K562 (cell line): ENCODE measurements at regions not wholly inside any gene's neighbourhood (a gene's known extent, or its start where the extent isn't known, plus 50 kb on each side); places are given as distances from the start of the nearest gene placed in this dataset.

ENCODE experiments used
- ATAC-seq: fragments of 200-7000 bp; cut with Tn5 transposase; 3 replicates; pipeline ENCODE4 v1.9.1; 2020; ENCODE audit warnings: moderate library complexity
- BruUV-seq: library from RNA; stranded (reverse); fragments of 400-500 nt; replicated peaks from 2 replicates; lab custom pipeline; 2021; lab: Mats Ljungman, UMichigan
- CTCF ChIA-PET: fragments of 300-600 bp; formaldehyde crosslinking; extraction: SDS; loops from one replicate; lab custom pipeline; 2021; ENCODE audit warnings: low intra/inter-chr PET ratio; lab: Yijun Ruan, JAX
- POLR2A ChIA-PET: fragments of 300-600, 350-650 bp; sonication (Branson Sonifier 250); formaldehyde crosslinking; extraction: SDS; loops from one replicate; lab custom pipeline; 2021; ENCODE audit warnings: antibody characterized with exemption, inconsistent platforms; lab: Yijun Ruan, JAX
- DNase-seq, 4 experiments: peaks; one replicate each; pipeline versions ENCODE4 v3.0.0 to v3.0.0-alpha.2; 2011 to 2018; ENCODE audit warnings: low spot score in 3 of 4, mixed read lengths in 3 of 4; ENCODE audit errors: extremely low read depth in 1 of 4
- FAIRE-seq: peaks from 2 replicates; lab custom pipeline; 2011; peaks lifted over from hg19 to GRCh38; lab: Jason Lieb, UNC
- H2AFZ ChIP-seq: 2 replicates; pipeline ENCODE4 v1.6.0; 2011; ENCODE audit warnings: low read depth, low read length, control low read depth, inconsistent platforms
- H3K27ac ChIP-seq: fragments of 200-600 bp; 3 replicates; pipeline ENCODE4 v1.8.0; 2011; ENCODE audit warnings: low read depth, mild to moderate bottlenecking, control low read depth, inconsistent platforms, low read length, moderate library complexity, mixed read lengths; ENCODE audit errors: extremely low read depth
- H3K27me3 ChIP-seq, 2 experiments: fragments of 300-600 bp in 1 of 2; 2 replicates in 1 of 2; 3 replicates in 1 of 2; pipeline versions ENCODE4 v1.6.0 to v1.8.0; 2011; ENCODE audit warnings: inconsistent platforms in 2 of 2, low read length in 2 of 2, mild to moderate bottlenecking in 1 of 2, mixed read lengths in 1 of 2, moderate library complexity in 1 of 2; ENCODE audit not compliant: control insufficient read depth in 2 of 2, insufficient read depth in 2 of 2
- H3K36me3 ChIP-seq: fragments of 300-600 bp; 3 replicates; pipeline ENCODE4 v1.8.0; 2011; ENCODE audit warnings: mild to moderate bottlenecking, low read length, inconsistent platforms; ENCODE audit not compliant: control insufficient read depth, insufficient read depth
- H3K4me1 ChIP-seq, 2 experiments: fragments of 200-600 bp in 1 of 2; replicated peaks in 1 of 2; 2 replicates in 1 of 2; 3 replicates in 1 of 2; pipeline versions ENCODE4 v1.5.1 to v1.8.0; 2011; ENCODE audit warnings: inconsistent platforms in 2 of 2, low read length in 2 of 2, mild to moderate bottlenecking in 1 of 2, mixed read lengths in 1 of 2, moderate library complexity in 1 of 2; ENCODE audit not compliant: control insufficient read depth in 2 of 2, insufficient read depth in 2 of 2
- H3K4me2 ChIP-seq: 2 replicates; pipeline ENCODE4 v1.6.1; 2011; ENCODE audit warnings: low read length, control low read depth, inconsistent platforms, mixed read lengths; ENCODE audit not compliant: insufficient read depth
- H3K4me3 ChIP-seq: fragments of 200-600 bp; sonication (generic), shearing (Covaris generic); 2 replicates; pipeline ENCODE4 v1.5.1; 2016; ENCODE audit warnings: control low read depth, inconsistent platforms
- H3K79me2 ChIP-seq: fragments of 200-600 bp; 3 replicates; pipeline ENCODE4 v1.8.0; 2011; ENCODE audit warnings: low read length, inconsistent platforms; ENCODE audit not compliant: control insufficient read depth, insufficient read depth
- H3K9ac ChIP-seq, 2 experiments: 2 replicates each; pipeline versions ENCODE4 v1.6.0 to v1.6.1; 2011; ENCODE audit warnings: low read depth in 2 of 2, low read length in 2 of 2, control low read depth in 1 of 2, inconsistent platforms in 1 of 2, mild to moderate bottlenecking in 1 of 2, mixed read lengths in 1 of 2; ENCODE audit not compliant: insufficient read depth in 1 of 2
- H3K9me1 ChIP-seq: one replicate; pipeline ENCODE4 v1.6.0; 2011; ENCODE audit warnings: inconsistent platforms, mild to moderate bottlenecking, low read length, moderate library complexity; ENCODE audit not compliant: control insufficient read depth, insufficient read depth
- H3K9me3 ChIP-seq: replicated peaks from 2 replicates; pipeline ENCODE4 v1.5.1; 2011; ENCODE audit warnings: low read depth, low read length, inconsistent platforms; ENCODE audit not compliant: control insufficient read depth, insufficient read depth
- H4K20me1 ChIP-seq: replicated peaks from 2 replicates; pipeline ENCODE4 v1.6.1; 2011; ENCODE audit warnings: low read length, inconsistent platforms, mixed read lengths; ENCODE audit not compliant: control insufficient read depth, insufficient read depth
- CLOCK ChIP-seq: fragments of 250-450 bp; sonication (Bioruptor Pico); IDR thresholded peaks from 2 replicates; pipeline ENCODE4 v1.4.0; 2020; ENCODE audit warnings: mild to moderate bottlenecking, moderate library complexity, borderline replicate concordance
- HMG20A ChIP-seq: fragments of 450-650 bp; formaldehyde crosslinking; conservative IDR thresholded peaks from 2 replicates; pipeline ENCODE4 v1.4.0; 2020; ENCODE audit warnings: mild to moderate bottlenecking, mixed read lengths
- JUND ChIP-seq, 2 experiments: IDR thresholded peaks; 2 replicates in 1 of 2; 3 replicates in 1 of 2; pipeline ENCODE4 v1.6.1; 2011; ENCODE audit warnings: borderline replicate concordance in 2 of 2, low read depth in 2 of 2, low read length in 2 of 2, improper control_type of control experiment in 1 of 2, missing biosample characterization in 1 of 2, missing genetic modification characterization in 1 of 2, missing genetic modification reagents in 1 of 2
- OTX1 ChIP-seq: fragments of 450-650 bp; formaldehyde crosslinking; IDR thresholded peaks from 2 replicates; pipeline ENCODE4 v1.4.0; 2022; ENCODE audit warnings: mild to moderate bottlenecking
- PKNOX1 ChIP-seq: fragments of 450-650 bp; IDR thresholded peaks from 2 replicates; pipeline ENCODE4 v1.6.1; 2016
- POLR2B ChIP-seq: fragments of 450-650 bp; IDR thresholded peaks from 2 replicates; pipeline ENCODE4 v1.6.1; 2018; ENCODE audit warnings: low read depth; ENCODE audit not compliant: partially characterized antibody
- SETDB1 ChIP-seq: IDR thresholded peaks from one replicate; pipeline ENCODE4 v1.6.1; 2012; ENCODE audit warnings: low read length, control low read depth, inconsistent platforms
- TFAP4 ChIP-seq: sonication (generic); formaldehyde crosslinking; IDR thresholded peaks from 2 replicates; pipeline ENCODE4 v1.8.0; 2022; ENCODE audit warnings: missing genetic modification reagents, mild to moderate bottlenecking, moderate library complexity, borderline replicate concordance
- WGBS: fragments of 100-300 bp; shearing (Covaris generic); methylation state at CpG from one replicate; pipeline ENCODE4 v1.1.6; 2016; ENCODE audit warnings: low coverage, mixed read lengths; ENCODE audit not compliant: insufficient coverage; ENCODE audit errors: missing lambda C conversion rate; 5-methylcytosine and 5-hydroxymethylcytosine counted together
- in situ Hi-C: fragments of 300-500 bp; cut with MboI; formaldehyde crosslinking; loops from 4 replicates; pipeline ENCODE4 v1.15.0; 2018; ENCODE audit warnings: inconsistent platforms, mixed read lengths
- intact Hi-C: fragments of 100-400 bp; cut with micrococcal nuclease; formaldehyde crosslinking; loops from 2 replicates; pipeline ENCODE4 v1.14.2; 2022
- TF ChIP-seq, protein P1 (sequence below): fragments of 450-650 bp; formaldehyde crosslinking; IDR thresholded peaks from 2 replicates; pipeline ENCODE4 v1.4.0; 2020; ENCODE audit warnings: mild to moderate bottlenecking, moderate library complexity
- TF ChIP-seq, protein P2 (sequence below): fragments of 200-800 bp; sonication (Bioruptor generic); IDR thresholded peaks from 2 replicates; pipeline ENCODE4 v1.6.1; 2016; ENCODE audit warnings: missing genetic modification characterization, missing compliant biosample characterization

DNA sequence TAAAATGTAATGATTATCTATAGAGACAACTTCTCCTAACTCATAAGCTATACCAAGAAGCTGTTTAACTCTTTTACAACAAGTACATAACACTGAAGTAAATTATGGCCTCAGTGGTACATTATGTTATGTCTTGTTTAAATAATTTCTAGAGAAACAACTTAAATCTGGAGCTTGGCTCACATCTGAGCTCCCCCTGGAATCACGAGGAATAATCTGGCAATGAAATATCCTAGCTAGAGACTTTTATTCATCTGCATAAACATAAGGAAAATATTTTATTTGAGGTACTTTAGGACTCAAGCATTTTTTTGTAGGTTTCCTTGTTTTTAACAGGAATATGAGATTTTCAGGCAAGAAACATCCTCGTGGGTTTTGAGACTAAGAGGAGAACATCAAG, 354.7 kb upstream of the SLC7A11 start:
- ATAC-seq: no peak
- intact Hi-C loops: no loop called here
- in situ Hi-C loops: no loop called here
- TF ChIP-seq CLOCK (no peak), PKNOX1 (no peak), OTX1 (CRISPR knock-in tag) (no peak), SETDB1 (no peak), TFAP4 (CRISPR knock-in tag) (no peak), HMG20A (CRISPR knock-in tag) (no peak), JUND (IDR thresholded peaks at IDR 0.05; ENCODE audit: borderline replicate concordance, low read depth, low read length) (no peak), JUND (tag; IDR thresholded peaks at IDR 0.05; ENCODE audit: borderline replicate concordance, low read depth, low read length) (no peak), POLR2B (no peak)
- TF ChIP-seq, protein P1, sequence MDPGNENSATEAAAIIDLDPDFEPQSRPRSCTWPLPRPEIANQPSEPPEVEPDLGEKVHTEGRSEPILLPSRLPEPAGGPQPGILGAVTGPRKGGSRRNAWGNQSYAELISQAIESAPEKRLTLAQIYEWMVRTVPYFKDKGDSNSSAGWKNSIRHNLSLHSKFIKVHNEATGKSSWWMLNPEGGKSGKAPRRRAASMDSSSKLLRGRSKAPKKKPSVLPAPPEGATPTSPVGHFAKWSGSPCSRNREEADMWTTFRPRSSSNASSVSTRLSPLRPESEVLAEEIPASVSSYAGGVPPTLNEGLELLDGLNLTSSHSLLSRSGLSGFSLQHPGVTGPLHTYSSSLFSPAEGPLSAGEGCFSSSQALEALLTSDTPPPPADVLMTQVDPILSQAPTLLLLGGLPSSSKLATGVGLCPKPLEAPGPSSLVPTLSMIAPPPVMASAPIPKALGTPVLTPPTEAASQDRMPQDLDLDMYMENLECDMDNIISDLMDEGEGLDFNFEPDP (CRISPR knock-in tag): no peak
- TF ChIP-seq, protein P2, sequence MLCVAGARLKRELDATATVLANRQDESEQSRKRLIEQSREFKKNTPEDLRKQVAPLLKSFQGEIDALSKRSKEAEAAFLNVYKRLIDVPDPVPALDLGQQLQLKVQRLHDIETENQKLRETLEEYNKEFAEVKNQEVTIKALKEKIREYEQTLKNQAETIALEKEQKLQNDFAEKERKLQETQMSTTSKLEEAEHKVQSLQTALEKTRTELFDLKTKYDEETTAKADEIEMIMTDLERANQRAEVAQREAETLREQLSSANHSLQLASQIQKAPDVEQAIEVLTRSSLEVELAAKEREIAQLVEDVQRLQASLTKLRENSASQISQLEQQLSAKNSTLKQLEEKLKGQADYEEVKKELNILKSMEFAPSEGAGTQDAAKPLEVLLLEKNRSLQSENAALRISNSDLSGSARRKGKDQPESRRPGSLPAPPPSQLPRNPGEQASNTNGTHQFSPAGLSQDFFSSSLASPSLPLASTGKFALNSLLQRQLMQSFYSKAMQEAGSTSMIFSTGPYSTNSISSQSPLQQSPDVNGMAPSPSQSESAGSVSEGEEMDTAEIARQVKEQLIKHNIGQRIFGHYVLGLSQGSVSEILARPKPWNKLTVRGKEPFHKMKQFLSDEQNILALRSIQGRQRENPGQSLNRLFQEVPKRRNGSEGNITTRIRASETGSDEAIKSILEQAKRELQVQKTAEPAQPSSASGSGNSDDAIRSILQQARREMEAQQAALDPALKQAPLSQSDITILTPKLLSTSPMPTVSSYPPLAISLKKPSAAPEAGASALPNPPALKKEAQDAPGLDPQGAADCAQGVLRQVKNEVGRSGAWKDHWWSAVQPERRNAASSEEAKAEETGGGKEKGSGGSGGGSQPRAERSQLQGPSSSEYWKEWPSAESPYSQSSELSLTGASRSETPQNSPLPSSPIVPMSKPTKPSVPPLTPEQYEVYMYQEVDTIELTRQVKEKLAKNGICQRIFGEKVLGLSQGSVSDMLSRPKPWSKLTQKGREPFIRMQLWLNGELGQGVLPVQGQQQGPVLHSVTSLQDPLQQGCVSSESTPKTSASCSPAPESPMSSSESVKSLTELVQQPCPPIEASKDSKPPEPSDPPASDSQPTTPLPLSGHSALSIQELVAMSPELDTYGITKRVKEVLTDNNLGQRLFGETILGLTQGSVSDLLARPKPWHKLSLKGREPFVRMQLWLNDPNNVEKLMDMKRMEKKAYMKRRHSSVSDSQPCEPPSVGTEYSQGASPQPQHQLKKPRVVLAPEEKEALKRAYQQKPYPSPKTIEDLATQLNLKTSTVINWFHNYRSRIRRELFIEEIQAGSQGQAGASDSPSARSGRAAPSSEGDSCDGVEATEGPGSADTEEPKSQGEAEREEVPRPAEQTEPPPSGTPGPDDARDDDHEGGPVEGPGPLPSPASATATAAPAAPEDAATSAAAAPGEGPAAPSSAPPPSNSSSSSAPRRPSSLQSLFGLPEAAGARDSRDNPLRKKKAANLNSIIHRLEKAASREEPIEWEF (CRISPR knock-in tag): no peak

More for the DNA sequence above, 354.7 kb upstream of the SLC7A11 start:
- ChIA-PET POLR2A (interaction anchor here (0.6 kb wide), 1 partner anchor 12 kb away, joined by 4 read pairs; no protein-coding TSS in a partner anchor), CTCF (no interaction called here)
- Histone ChIP-seq H3K9me3 (no peaks in the 10 kb centered on the region), H3K79me2 (no peaks in the 10 kb centered on the region), H3K27me3 (no peaks in the 10 kb centered on the region), H4K20me1 (no peaks in the 10 kb centered on the region), H3K9ac (no peak overlapping the region), H3K4me1 (no peaks in the 10 kb centered on the region), H2AFZ (no peak overlapping the region), H3K9me1 (no peaks in the 10 kb centered on the region), H3K27ac (no peak overlapping the region), H3K36me3 (no peaks in the 10 kb centered on the region), H3K4me3 (no peak overlapping the region), H3K4me2 (no peak overlapping the region)
- no peak for DNase-seq
- BruUV-seq: no TSS peak
- WGBS: 0% methylated on average over 2 of the region's 2 CpGs
- no peak for FAIRE-seq
